ENCODE measurements at regions not wholly inside any gene's neighbourhood (a gene's known extent, or its start where the extent isn't known, plus 50 kb on each side); places are given as distances from the start of the nearest gene placed in this dataset.

DNA sequence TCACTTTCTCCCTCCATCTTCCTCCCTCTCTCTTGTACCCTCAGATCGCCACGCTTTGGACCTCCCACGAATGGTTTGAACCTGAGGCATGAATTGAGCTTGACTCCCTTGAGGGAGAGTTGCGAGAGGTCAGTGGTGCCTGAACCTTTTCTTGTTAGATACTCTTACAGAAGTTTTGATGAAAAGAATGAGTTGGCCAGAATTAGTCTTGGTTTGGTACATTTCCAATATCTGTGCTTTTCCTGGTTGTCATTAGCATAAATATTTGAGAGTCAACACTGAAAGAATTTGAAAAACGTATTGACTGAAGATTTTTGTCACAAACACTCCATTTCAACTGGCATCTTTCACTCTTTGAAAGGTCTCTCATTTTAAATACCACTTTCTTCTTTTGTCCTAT lies 510.6 kb upstream of the DIPK2B start:
- TF ChIP-seq EGR1 (conservative IDR thresholded peaks at IDR 0.05) (no peak), TBP (optimal IDR thresholded peaks at IDR 0.05; ENCODE audit: low read depth, low read length) (no peak), JUNB (CRISPR knock-in tag; conservative IDR thresholded peaks at IDR 0.05) (no peak), ZBTB1 (CRISPR knock-in tag; IDR thresholded peaks at IDR 0.05; ENCODE audit: borderline replicate concordance, low read depth) (no peak), ZNF24 (IDR thresholded peaks at IDR 0.05) (no peak), BMI1 (IDR thresholded peaks at IDR 0.05; ENCODE audit: low read length) (no peak), CHD1 (IDR thresholded peaks at IDR 0.05; ENCODE audit: low read length) (no peak)
